ENCODE measurements at regions not wholly inside any gene's neighbourhood (a gene's known extent, or its start where the extent isn't known, plus 50 kb on each side); places are given as distances from the start of the nearest gene placed in this dataset.

GRCh38 chr4:112836895-112837294, 200.0 kb downstream of the LARP7 start:
- Histone ChIP-seq H3K27ac (ENCODE audit: insufficient read depth, low read length) (no peak overlapping the region), H3K4me3 (ENCODE audit: insufficient read depth, low read depth, low read length) (no peak overlapping the region), H3K56ac (ENCODE audit: extremely low read depth, insufficient read depth, low read length) (no peak overlapping the region), H2BK15ac (ENCODE audit: low read depth, low read length) (no peak overlapping the region), H3K18ac (ENCODE audit: low read depth, low read length) (no peak overlapping the region), H2BK120ac (ENCODE audit: low read depth, low read length) (no peak overlapping the region), H3K9me1 (ENCODE audit: insufficient read depth, low read length) (no peaks in the 10 kb centered on the region), H3K14ac (replicated peaks; ENCODE audit: low read depth, low read length) (no peak overlapping the region), H2BK5ac (ENCODE audit: low read depth, low read length, poor library complexity, severe bottlenecking) (no peak overlapping the region), H2AK9ac (replicated peaks; ENCODE audit: low read depth, low read length, poor library complexity) (no peak overlapping the region), H3K4me1 (ENCODE audit: control insufficient read depth, insufficient read depth, low read length) (no peaks in the 10 kb centered on the region), H3K36me3 (ENCODE audit: control insufficient read depth, insufficient read depth, low read length) (no peaks in the 10 kb centered on the region), H3K4me2 (ENCODE audit: low read depth, low read length) (no peak overlapping the region), H2AFZ (replicated peaks; ENCODE audit: low read length, poor library complexity) (no peak overlapping the region), H3K9ac (ENCODE audit: low read depth, low read length) (no peak overlapping the region), H4K91ac (ENCODE audit: insufficient read depth, low read depth, low read length) (no peak overlapping the region), H3K9me3 (ENCODE audit: control insufficient read depth, insufficient read depth, low read length) (no peaks in the 10 kb centered on the region), H3K23ac (ENCODE audit: low read depth, low read length) (no peak overlapping the region), H3K27me3 (ENCODE audit: control insufficient read depth, insufficient read depth, low read length) (no peaks in the 10 kb centered on the region), H3K79me1 (ENCODE audit: low read depth in 1 of 2, low read length in 2 of 2) (no peaks in the 10 kb centered on the region), H3K4ac (ENCODE audit: low read depth, low read length) (no peak overlapping the region), H2BK20ac (ENCODE audit: low read depth, low read length) (no peak overlapping the region), H2AK5ac (ENCODE audit: low read depth, low read length) (no peak overlapping the region), H4K20me1 (ENCODE audit: insufficient read depth, low read length) (no peaks in the 10 kb centered on the region), H4K5ac (ENCODE audit: low read depth, low read length) (no peak overlapping the region), H4K8ac (ENCODE audit: low read depth in 2 of 2, low read length in 2 of 2) (no peak overlapping the region)
- ChIA-PET POLR2A (ENCODE audit: unreplicated experiment) (no interaction called here), CTCF (no interaction called here)
- intact Hi-C loops (cut with micrococcal nuclease) = no loop called here
- in situ Hi-C loops (cut with MboI; ENCODE audit: low sequenced_read_pairs) = no loop called here
- ATAC-seq (ENCODE audit: low read depth) = no peak
- WGBS, 2 experiments (ENCODE audit: extremely low coverage in 2 of 2, insufficient read length in 1 of 2) = no CpG with 5 or more reads among the region's 1 CpG
- no peak for DNase-seq
- dilution Hi-C loops (cut with HindIII; ENCODE audit: low sequenced_read_pairs, unreplicated experiment) = no loop called here
- TF ChIP-seq MAFK (IDR thresholded peaks at IDR 0.05; ENCODE audit: low read depth, low read length) = no peak
- no peak for TF ChIP-seq BHLHE40 (IDR thresholded peaks at IDR 0.05; ENCODE audit: low read depth, low read length)
- TF ChIP-seq MAZ (IDR thresholded peaks at IDR 0.05; ENCODE audit: borderline replicate concordance, low read depth, low read length) = no peak
- TF ChIP-seq, protein P1, sequence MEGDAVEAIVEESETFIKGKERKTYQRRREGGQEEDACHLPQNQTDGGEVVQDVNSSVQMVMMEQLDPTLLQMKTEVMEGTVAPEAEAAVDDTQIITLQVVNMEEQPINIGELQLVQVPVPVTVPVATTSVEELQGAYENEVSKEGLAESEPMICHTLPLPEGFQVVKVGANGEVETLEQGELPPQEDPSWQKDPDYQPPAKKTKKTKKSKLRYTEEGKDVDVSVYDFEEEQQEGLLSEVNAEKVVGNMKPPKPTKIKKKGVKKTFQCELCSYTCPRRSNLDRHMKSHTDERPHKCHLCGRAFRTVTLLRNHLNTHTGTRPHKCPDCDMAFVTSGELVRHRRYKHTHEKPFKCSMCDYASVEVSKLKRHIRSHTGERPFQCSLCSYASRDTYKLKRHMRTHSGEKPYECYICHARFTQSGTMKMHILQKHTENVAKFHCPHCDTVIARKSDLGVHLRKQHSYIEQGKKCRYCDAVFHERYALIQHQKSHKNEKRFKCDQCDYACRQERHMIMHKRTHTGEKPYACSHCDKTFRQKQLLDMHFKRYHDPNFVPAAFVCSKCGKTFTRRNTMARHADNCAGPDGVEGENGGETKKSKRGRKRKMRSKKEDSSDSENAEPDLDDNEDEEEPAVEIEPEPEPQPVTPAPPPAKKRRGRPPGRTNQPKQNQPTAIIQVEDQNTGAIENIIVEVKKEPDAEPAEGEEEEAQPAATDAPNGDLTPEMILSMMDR (conservative IDR thresholded peaks at IDR 0.05; ENCODE audit: low read depth, low read length) = no peak
- TF ChIP-seq NFE2L2 (IDR thresholded peaks at IDR 0.05; ENCODE audit: low read depth, low read length) = no peak
- no peak for TF ChIP-seq MXI1 (IDR thresholded peaks at IDR 0.05; ENCODE audit: borderline replicate concordance, low read depth, low read length)
- no peak for TF ChIP-seq CHD1 (IDR thresholded peaks at IDR 0.05; ENCODE audit: low read depth, low read length)
- no peak for TF ChIP-seq FOS (IDR thresholded peaks at IDR 0.05; ENCODE audit: low read depth, low read length)
- no peak for TF ChIP-seq ELK1 (IDR thresholded peaks at IDR 0.05; ENCODE audit: borderline replicate concordance, low read depth, low read length)
- no peak for TF ChIP-seq RAD21 (IDR thresholded peaks at IDR 0.05; ENCODE audit: low read length)
- no peak for TF ChIP-seq CEBPB (IDR thresholded peaks at IDR 0.05; ENCODE audit: low read depth, low read length)
- TF ChIP-seq POLR2A (IDR thresholded peaks at IDR 0.05; ENCODE audit: low read depth, low read length) = no peak
- no peak for TF ChIP-seq USF2 (IDR thresholded peaks at IDR 0.05; ENCODE audit: low read depth, low read length)
- no TSS peak for BruUV-seq (replicated peaks)

Data from IMR-90 (cell line).